HG03565 (cell line): ENCODE measurements at regions not wholly inside any gene's neighbourhood (a gene's known extent, or its start where the extent isn't known, plus 50 kb on each side); places are given as distances from the start of the nearest gene placed in this dataset.

ENCODE experiments used
- ATAC-seq: cut with Tn5 transposase; IDR thresholded peaks from one replicate; pipeline ENCODE4 v1.9.1; 2021; ENCODE audit warnings: mild to moderate bottlenecking, moderate library complexity; ENCODE audit not compliant: unreplicated experiment

- no peak for ATAC-seq
These were observed 366.2 kb downstream of the WDR11 start for GRCh38 chr10:121217331-121217730.

- ATAC-seq, result no peak
These were observed 369.9 kb downstream of the WDR11 start for GRCh38 chr10:121221072-121221471.

GRCh38 chr10:121221991-121222390 is 370.8 kb downstream of the WDR11 start:
- no peak for ATAC-seq

GRCh38 chr10:121222842-121223241 is 371.7 kb downstream of the WDR11 start:
- no peak for ATAC-seq

- no peak for ATAC-seq
These were observed 367.2 kb downstream of the FGFR2 start for GRCh38 chr10:121231079-121231478.

- no peak for ATAC-seq
These were observed 365.8 kb downstream of the FGFR2 start for GRCh38 chr10:121232494-121232893.

GRCh38 chr10:121235692-121236091 is 362.6 kb downstream of the FGFR2 start:
- no peak for ATAC-seq

GRCh38 chr10:121236621-121237020 is 361.6 kb downstream of the FGFR2 start:
- no peak for ATAC-seq

GRCh38 chr10:121237718-121238117 is 360.5 kb downstream of the FGFR2 start:
- no peak for ATAC-seq

- no peak for ATAC-seq
These were observed 358.2 kb downstream of the FGFR2 start for GRCh38 chr10:121240011-121240410.

- ATAC-seq, result no peak
These were observed 357.7 kb downstream of the FGFR2 start for GRCh38 chr10:121240556-121240955.

- no peak for ATAC-seq
These were observed 356.9 kb downstream of the FGFR2 start for GRCh38 chr10:121241337-121241736.

GRCh38 chr10:121242741-121243608 is 355.3 kb downstream of the FGFR2 start:
- no peak for ATAC-seq

GRCh38 chr10:121243609-121244241 is 354.5 kb downstream of the FGFR2 start:
- ATAC-seq, result no peak

GRCh38 chr10:121244818-121245217 is 353.4 kb downstream of the FGFR2 start:
- no peak for ATAC-seq

GRCh38 chr10:121245754-121246153 is 352.5 kb downstream of the FGFR2 start:
- no peak for ATAC-seq

GRCh38 chr10:121248266-121248665 is 350.0 kb downstream of the FGFR2 start:
- no peak for ATAC-seq

- no peak for ATAC-seq
These were observed 347.1 kb downstream of the FGFR2 start for GRCh38 chr10:121250995-121251764.

- ATAC-seq, result no peak
These were observed 345.5 kb downstream of the FGFR2 start for GRCh38 chr10:121252756-121253155.

- no peak for ATAC-seq
These were observed 337.9 kb downstream of the FGFR2 start for GRCh38 chr10:121260377-121260776.

GRCh38 chr10:121261665-121262064 is 336.6 kb downstream of the FGFR2 start:
- no peak for ATAC-seq
